ENCODE measurements at regions not wholly inside any gene's neighbourhood (a gene's known extent, or its start where the extent isn't known, plus 50 kb on each side); places are given as distances from the start of the nearest gene placed in this dataset.

DNA sequence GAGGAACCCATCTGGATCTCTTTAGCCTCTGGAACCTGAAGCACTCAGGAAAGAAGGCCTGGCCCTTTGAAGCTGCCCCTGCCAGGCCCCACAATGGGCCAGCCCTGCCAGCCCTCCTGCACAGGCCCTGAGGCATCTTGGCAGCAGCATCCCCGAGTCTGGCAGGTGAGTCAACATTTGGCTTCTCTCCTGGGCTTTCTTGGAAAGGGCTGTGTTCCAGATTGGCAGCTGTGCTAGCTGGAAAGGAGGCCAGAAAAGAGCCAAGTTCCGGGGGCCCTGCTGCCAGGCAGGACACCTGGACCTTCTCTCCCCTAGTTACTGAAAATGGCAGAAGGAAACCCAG is 187.2 kb downstream of the SHQ1 start:
- H3K4me3 ChIP-seq (ENCODE audit: low read depth, low read length), result no peak overlapping the region
- DNase-seq (ENCODE audit: low read depth), result no peak
- TF ChIP-seq MYC (IDR thresholded peaks at IDR 0.05; ENCODE audit: low read depth, low read length) (no peak), POLR2A (IDR thresholded peaks at IDR 0.05; ENCODE audit: extremely low read depth, insufficient read length) (no peak)
- TF ChIP-seq, protein P1, sequence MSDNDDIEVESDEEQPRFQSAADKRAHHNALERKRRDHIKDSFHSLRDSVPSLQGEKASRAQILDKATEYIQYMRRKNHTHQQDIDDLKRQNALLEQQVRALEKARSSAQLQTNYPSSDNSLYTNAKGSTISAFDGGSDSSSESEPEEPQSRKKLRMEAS (IDR thresholded peaks at IDR 0.05; ENCODE audit: low read depth, low read length), result no peak
- TF ChIP-seq, protein P2, sequence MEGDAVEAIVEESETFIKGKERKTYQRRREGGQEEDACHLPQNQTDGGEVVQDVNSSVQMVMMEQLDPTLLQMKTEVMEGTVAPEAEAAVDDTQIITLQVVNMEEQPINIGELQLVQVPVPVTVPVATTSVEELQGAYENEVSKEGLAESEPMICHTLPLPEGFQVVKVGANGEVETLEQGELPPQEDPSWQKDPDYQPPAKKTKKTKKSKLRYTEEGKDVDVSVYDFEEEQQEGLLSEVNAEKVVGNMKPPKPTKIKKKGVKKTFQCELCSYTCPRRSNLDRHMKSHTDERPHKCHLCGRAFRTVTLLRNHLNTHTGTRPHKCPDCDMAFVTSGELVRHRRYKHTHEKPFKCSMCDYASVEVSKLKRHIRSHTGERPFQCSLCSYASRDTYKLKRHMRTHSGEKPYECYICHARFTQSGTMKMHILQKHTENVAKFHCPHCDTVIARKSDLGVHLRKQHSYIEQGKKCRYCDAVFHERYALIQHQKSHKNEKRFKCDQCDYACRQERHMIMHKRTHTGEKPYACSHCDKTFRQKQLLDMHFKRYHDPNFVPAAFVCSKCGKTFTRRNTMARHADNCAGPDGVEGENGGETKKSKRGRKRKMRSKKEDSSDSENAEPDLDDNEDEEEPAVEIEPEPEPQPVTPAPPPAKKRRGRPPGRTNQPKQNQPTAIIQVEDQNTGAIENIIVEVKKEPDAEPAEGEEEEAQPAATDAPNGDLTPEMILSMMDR (IDR thresholded peaks at IDR 0.05; ENCODE audit: low read depth, low read length), result no peak

DNA sequence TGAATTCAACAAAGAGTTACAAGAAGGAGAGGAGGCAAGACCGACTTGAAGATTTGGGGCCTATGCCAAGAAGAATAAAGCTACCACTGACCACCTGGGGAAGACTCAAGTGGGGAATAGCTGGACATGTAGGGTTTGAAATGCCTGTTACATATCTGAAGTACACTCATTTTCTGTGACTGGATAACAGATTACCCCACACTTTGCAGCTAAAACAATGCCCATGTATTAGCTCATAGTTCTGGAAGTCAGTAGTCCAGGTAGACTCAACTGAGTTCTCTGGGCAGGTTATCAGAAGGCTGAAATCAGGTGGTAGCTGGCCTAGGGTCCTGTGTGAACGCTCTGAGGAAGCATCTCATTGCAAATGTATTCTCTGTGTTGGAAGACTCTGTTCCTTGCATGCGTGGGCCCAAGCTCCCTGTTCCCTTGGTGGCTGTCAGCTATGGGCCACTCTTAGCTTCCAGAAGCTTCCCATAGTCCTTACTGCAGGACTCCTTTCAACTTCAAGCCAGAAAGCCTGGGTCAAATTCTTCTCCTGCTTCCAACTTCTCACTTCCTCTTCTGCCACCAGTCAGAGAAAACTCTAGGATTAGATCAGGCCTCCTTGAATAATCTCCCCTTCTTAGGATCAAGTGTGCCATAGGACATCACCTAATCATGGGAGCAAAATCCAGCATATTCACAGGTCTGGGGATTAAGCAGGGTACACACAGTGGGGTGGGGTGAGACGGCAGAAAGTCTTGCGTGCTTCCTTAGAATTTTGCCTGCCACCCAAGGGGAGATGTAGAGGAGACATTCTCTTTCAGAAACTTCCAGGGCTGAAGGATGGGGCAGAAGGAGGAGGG is 187.8 kb downstream of the SHQ1 start:
- TF ChIP-seq POLR2A (IDR thresholded peaks at IDR 0.05; ENCODE audit: extremely low read depth, insufficient read length), result no peak
- TF ChIP-seq, protein P2 (IDR thresholded peaks at IDR 0.05; ENCODE audit: low read depth, low read length), result no peak
- TF ChIP-seq MYC (IDR thresholded peaks at IDR 0.05; ENCODE audit: low read depth, low read length), result no peak
- TF ChIP-seq, protein P1 (IDR thresholded peaks at IDR 0.05; ENCODE audit: low read depth, low read length), result no peak
- DNase-seq (ENCODE audit: low read depth), result no peak
- no peak overlapping the region for H3K4me3 ChIP-seq (ENCODE audit: low read depth, low read length)

DNA sequence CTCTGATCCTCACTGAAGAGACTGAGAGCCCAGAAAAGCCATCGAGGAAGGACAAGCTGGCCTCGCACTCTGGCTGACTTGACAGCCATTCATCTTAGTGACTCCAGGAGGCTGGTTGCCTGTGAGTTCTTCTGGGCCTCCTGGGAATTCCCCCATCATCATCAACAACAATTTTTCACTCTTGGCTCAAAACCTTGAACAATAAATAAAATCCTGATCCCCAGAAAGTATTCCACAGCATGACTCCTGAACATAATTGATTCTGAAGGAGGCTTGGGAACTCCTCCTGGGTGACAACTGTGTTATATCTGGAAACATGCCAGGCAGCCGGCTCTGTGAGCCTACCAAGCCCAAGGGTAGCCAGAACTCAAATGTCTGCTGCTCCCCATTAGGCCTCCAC is 188.6 kb downstream of the SHQ1 start:
- TF ChIP-seq POLR2A (IDR thresholded peaks at IDR 0.05; ENCODE audit: extremely low read depth, insufficient read length) (no peak), MYC (IDR thresholded peaks at IDR 0.05; ENCODE audit: low read depth, low read length) (no peak)
- TF ChIP-seq, protein P2 (IDR thresholded peaks at IDR 0.05; ENCODE audit: low read depth, low read length), result no peak
- TF ChIP-seq, protein P1 (IDR thresholded peaks at IDR 0.05; ENCODE audit: low read depth, low read length), result no peak
- H3K4me3 ChIP-seq (ENCODE audit: low read depth, low read length), result no peak overlapping the region
- DNase-seq (ENCODE audit: low read depth), result no peak

DNA sequence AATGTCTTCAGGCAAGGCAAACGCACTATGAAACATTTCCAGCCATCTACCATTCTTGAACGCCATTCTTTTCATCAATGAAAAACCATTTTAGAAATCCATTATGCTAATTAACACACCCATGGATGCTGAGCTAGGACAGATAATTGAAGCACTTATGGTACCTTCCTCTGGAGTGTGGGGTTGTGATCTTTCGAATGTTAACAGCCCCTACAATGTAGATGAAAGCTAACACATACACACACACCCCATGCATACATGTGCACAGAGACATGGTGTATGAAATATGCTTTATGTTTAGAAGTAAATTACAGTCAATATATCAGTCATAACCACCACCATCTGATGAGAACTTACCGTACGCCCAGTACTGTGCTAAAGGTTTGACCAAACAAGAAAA is 189.1 kb downstream of the SHQ1 start:
- no peak for DNase-seq (ENCODE audit: low read depth)
- TF ChIP-seq, protein P1 (IDR thresholded peaks at IDR 0.05; ENCODE audit: low read depth, low read length), result no peak
- TF ChIP-seq POLR2A (IDR thresholded peaks at IDR 0.05; ENCODE audit: extremely low read depth, insufficient read length) (no peak), MYC (IDR thresholded peaks at IDR 0.05; ENCODE audit: low read depth, low read length) (no peak)
- TF ChIP-seq, protein P2 (IDR thresholded peaks at IDR 0.05; ENCODE audit: low read depth, low read length), result no peak
- H3K4me3 ChIP-seq (ENCODE audit: low read depth, low read length), result no peak overlapping the region

DNA sequence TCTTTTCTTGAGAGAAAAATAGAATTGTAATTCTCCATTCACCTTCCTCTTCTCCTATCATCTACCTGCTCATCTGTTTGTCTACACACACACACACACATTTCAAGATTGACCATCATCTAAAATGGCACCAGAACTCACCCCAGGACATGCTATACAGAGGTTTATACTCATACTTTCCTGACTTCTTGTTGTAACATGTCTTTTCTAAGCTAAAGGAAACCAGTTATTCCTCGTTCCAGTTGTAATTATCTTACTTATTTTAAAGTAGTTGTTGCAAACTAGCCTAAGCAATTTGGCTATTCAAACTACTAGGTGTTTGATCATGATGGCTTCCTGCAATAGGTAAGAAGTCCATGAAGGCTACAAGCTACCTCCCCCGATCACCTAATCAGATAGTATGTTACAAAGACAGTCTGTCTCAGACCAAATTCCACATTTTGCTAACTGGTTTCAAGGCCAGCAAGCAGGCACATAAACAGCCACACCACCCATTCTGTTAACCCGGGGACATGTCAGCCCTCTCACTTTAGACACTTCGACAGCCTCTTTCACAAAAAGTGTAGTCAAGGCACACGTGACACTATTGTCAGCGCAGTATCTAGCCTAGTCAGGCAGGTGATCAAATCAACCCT is 189.7 kb downstream of the SHQ1 start:
- H3K4me3 ChIP-seq (ENCODE audit: low read depth, low read length), result no peak overlapping the region
- no peak for DNase-seq (ENCODE audit: low read depth)
- TF ChIP-seq, protein P2 (IDR thresholded peaks at IDR 0.05; ENCODE audit: low read depth, low read length), result no peak
- no peak for TF ChIP-seq MYC (IDR thresholded peaks at IDR 0.05; ENCODE audit: low read depth, low read length)
- TF ChIP-seq POLR2A (IDR thresholded peaks at IDR 0.05; ENCODE audit: extremely low read depth, insufficient read length), result no peak
- TF ChIP-seq, protein P1 (IDR thresholded peaks at IDR 0.05; ENCODE audit: low read depth, low read length), result no peak
